Activated T-helper 9 cell treated with anti-CD3 and anti-CD28 coated beads, Interleukin-2, amount 50 U/mL, for 16 hours (primary cell): ENCODE measurements at regions not wholly inside any gene's neighbourhood (a gene's known extent, or its start where the extent isn't known, plus 50 kb on each side); places are given as distances from the start of the nearest gene placed in this dataset.
"Not testable (repeated sequence)": the region's sequence is repeated elsewhere in the genome, so short reads cannot be mapped to it uniquely, and the experiment has no call there.

Source experiments
- DNase-seq: peaks from one replicate; pipeline ENCODE4 v3.0.0-alpha.2; 2020; ENCODE audit warnings: low read depth

DNA sequence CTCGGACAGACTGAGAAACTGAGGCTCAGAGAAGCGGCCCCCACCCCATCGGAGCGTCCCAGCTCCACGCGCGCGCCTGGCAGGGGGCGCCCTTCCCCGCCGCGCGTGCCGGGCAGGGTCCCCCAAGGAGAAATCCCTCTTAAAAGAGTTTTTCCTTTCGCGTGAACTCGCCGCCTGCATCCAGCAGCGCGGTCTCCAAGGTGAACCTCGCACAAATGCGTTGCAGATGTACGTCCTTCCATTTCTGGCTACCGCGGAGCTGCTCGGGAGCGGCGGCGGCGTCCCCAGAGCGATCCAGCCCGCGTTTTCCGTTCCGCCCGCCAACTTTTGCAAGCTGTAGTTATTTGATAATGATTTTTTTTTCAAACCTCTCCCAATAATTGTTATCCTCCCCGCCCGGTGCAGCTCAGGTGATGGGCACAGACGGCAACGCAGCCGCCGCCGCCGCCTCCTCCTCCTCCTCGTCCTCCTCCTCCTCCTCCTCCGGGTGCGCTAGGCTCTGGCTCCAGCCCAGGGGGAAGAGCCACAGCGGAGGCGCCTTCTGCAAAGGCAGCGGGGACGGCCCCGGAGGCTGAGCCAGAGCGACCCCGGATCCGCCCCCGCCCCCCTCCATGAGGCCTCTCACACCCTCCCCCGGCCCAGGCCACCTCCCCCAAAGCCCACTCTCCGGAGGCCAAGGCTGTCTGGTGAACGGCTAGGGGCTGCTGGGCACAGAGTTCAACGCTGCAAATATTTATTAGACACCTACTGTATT is 74.0 kb upstream of the CUX1 start:
- DNase-seq = peak; percentile 35

DNA sequence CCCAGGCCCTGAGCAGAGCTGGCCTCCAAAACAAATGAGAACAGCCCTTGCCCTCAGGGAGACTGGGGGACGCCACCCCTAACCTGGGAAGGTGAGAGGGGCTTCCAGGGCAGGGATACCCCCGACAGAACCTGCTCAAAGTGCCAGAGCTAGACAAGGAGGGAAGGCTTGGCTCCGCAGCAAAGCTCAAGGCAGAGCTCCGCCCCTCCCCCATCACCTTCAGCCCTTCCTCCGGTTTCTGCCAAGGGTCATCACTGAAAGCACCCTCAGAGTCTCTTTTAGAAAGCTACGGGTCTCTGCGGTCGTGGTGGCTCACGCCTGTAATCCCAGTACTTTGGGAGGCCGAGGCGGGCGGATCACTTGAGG is 73.4 kb upstream of the CUX1 start:
- no peak for DNase-seq

DNA sequence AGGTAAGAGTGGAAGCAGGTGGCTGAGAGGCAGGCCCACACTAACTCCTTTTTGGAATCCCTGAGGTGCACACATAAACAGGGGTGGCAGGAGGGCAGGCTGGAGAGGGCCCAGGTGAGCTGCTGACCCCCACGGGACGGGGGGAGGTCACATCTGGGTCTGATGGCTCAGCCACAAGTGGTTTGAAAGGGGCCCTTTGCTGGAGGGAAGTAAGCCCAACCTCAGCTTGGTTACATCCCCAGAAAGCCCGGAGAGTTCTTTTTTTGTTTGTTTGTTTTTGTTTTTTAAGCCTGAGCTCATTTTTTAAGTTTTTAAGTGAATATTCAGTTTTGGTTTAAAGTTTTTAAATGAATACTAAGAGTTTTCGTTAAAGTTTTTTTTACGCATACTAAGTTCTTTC is 72.8 kb upstream of the CUX1 start:
- DNase-seq = no peak

DNA sequence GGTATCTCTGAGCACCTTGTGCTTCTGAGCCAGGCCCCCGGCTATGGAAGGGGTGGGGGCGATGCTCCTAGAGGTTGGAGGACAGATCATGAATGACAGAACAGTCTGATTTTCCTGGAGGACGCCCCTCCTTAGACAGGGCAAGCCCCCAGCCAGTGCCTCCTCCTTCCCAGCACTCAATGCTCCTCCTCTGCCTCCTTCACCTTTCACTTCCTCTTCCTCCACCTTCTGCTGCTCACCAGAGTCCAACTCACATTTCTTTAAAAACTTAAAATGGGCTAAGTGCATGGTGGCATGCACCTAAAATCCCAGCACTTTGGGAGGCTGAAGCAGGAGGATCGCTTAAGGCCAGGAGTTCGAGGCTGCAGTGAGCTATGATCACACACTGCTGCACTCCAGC is 71.1 kb upstream of the CUX1 start:
- no peak for DNase-seq

DNA sequence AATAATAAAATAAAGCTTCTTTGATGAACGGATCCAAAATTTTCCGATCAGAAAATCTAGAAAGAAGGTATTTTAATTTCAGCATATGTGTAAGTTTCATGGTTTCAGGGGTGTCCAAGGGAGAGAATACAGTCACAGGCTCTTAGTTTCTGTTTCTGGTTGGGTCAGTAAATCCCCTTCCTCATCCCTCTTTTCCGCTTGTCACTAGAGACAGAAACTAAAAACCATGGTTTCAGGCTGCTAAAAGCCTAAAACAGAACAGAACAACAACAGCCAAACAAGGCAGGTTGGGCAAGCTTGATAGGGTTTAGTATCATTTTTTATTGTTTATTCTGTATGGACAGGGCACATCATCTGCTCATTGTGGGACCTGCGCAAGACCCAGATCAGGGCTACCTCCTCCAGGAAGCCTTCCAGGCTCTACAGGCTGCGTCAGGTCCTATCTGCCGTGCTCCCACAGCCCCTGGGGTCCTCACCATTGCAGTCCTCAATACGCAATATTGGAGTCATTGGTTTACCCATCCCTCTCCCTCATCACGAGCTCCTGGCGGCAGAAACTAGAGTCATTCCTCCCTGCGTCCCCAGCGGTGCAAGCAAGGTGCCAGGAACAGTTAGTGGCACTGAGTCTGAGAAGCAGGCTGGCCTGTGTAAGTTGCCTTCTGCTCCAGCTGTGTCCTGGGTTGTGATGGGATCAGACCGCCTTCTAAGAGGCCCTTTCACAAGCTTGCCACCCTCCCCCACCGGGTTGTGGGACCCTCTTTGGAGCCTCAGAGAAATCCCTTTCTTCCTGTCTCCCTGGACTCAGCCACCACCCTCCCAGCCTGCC is 70.2 kb upstream of the CUX1 start:
- DNase-seq = no peak

DNA sequence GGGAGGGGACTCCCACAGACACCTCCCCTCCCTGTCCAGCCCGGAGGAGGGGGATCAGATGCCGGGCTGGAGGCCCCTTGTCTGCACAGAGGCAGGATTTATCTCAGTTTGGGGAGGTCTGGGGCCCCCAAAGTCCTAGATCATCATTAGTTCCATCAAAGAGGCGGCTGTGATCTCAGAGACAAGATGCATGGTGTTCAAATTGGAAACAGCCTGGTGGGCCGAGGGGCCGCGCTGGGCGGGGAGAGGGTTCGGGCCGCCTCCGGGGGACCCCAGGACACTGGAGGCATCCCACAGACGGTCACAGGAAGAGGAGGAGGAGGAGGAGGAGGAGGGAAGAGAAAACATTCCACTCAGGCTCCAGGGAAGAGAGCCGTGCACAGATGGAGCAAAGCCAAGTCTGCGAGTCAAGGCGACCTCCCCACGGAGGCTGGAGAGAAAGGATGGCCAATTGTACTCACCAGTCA is 69.5 kb upstream of the CUX1 start:
- no peak for DNase-seq

DNA sequence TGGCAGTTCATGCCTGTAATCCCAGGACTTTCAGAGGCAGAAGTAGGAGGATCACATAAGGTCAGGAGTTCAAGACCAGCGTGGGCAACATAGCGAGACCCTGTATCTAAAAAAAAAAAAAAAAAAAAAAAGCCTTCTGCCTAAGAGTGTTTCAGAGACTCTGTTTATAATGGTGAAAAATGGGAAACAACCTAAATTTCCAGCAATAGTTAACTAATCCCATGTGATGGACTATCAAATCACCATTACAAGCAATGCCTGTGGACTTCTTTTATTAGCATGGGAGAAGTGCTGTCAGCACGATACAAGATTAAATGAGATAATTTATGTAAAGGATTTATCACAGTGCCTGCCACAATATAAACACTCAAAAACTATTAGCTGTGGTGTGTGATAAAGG is 67.5 kb upstream of the CUX1 start:
- no peak for DNase-seq

DNA sequence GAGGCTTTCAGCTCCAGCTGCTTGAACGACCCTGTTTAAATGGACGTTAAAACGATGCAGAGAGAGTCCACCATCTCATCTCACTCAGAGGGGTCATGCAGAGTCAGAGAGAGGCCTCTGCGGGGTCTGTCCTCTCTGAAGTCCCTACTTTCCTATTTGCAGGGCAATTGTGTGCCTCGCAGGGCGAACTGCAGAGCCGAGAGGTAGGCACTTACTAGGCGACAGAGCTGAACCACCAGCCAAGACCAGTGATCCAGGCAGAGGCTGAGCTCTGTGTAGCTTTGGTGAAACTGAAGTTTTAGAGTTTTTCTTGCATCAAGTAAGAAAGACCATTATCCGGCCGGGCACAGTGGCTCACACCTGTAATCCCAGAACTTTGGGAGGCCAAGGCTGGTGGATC is 64.1 kb upstream of the CUX1 start:
- DNase-seq = no peak

DNA sequence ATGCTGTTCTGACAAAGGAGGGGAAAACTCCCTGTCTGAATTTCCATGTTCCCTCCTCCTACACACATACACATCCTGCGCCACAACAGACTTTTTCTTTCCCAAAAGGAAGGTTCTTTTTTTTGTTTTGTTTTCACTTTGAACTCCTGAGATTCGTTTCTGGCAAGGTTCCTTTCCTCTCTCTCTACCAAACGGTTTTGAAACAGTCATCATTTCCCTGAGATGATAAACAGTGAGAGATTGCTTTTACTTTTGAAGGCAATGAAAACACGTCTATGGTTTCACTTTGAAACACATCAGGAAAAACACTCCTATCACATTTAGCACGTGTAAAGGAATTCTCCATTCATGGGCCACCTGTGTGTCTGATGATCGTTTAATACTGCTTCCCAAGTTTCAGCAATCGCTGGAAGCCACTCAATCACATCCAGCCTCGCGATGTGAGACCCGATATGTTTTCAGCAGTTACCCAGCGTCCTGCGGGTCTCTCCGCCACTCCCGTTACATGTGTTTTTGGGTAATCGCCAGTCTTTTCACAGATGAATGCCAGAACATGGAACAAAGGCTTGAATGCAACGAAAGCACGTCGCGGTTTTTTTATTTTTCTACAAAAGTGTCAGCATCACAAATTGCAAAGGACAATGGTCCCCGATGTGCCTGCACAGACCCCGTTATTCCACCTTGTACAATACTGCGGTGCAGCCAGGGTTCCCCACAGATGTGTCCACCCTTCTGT is 62.8 kb upstream of the CUX1 start:
- no peak for DNase-seq

DNA sequence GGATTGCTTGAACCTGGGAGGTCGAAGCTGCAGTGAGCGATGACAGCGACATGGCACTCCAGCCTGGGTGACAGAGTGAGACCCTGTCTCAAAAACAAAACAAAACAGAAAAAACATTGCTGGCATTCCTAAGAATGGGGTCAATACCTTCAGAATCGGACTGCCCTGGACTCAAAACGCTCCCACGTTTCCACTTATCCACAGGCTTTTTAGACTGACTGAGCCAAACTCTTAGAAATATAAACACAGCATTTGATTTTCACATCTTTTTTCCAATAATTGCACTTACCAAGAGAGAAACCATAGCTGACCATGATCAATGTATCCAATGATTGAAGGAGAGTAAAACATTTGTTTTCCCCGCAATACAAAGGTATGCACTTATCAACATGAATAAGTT is 59.5 kb upstream of the CUX1 start:
- no peak for DNase-seq

DNA sequence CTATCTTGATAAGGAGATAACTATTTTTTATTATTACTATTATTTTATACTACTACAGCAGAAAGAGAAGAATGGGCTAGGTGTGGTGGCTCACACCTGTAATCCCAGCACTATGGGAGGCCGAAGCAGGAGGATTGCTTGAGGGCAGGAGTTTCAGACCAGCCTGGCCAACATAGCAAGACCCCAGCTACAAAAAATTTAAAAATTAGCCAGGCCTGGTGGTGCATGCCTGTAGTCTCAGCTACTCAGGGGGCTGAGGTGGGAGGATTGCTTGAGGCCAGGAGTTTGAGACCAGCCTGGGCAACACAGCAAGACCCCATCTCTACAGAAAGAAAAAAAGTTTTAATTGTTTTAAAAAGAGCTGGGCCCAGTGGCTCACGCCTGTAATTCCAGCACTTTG is 58.9 kb upstream of the CUX1 start:
- DNase-seq = not testable (repeated sequence)

DNA sequence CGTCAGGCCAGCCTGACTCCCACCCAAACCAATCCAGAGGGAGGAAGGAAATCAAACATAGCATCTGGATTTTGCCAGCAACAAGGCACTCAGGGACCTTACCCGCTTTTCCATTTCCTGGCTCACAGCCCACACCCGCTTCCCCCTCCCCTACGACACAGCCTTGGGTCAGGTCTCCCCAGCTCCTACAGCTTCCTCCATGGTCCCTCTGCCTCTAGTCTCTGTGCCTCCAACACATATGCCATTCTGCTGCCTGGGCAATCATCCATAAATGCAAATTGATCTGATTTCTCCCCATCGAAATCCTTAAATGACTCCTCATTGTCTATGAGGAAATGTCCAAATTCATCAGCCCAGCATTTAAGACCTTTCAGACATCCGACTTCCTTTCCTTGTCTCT is 53.2 kb upstream of the CUX1 start:
- DNase-seq = no peak

DNA sequence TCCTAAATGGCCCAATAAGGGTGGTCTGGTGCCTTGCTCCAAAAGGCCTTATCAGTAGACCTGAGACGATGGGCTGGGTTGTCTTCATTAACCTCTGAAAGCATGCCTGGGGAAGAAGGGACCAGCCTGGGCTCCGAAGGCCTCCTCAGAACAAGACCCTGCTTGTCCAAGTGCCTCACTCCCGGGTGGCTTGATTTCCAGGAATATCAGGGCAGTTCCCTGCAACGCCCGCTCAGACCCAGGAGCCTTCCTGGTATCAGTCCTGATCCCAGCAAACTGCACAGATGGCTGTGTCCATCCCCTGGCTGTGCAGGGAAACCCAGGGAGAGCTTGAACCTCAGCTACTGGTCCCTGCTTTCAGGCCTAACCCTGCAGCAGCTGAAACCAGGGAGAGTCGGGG is 49.9 kb upstream of the CUX1 start:
- no peak for DNase-seq
